GM12873 (cell line): ENCODE measurements at regions not wholly inside any gene's neighbourhood (a gene's known extent, or its start where the extent isn't known, plus 50 kb on each side); places are given as distances from the start of the nearest gene placed in this dataset.

Source experiments
- CTCF ChIP-seq: IDR thresholded peaks from 2 replicates; pipeline ENCODE4 v1.5.1; 2012; ENCODE audit warnings: low read depth, mild to moderate bottlenecking, moderate library complexity, low read length, control low read depth; ENCODE audit not compliant: insufficient read depth; ENCODE audit errors: missing control alignments

GRCh38 chr14:38951451-38951850, 151.6 kb downstream of the SEC23A start:
- no peak for TF ChIP-seq CTCF

- TF ChIP-seq CTCF = no peak
Measured at GRCh38 chr14:38950676-38951075, 152.4 kb downstream of the SEC23A start.

GRCh38 chr14:38948576-38948975, 154.5 kb downstream of the SEC23A start:
- TF ChIP-seq CTCF = no peak

- TF ChIP-seq CTCF = no peak
Measured at GRCh38 chr14:38948171-38948570, 154.9 kb downstream of the SEC23A start.

GRCh38 chr14:38947343-38947742, 155.7 kb downstream of the SEC23A start:
- no peak for TF ChIP-seq CTCF

GRCh38 chr14:38944691-38945090, 158.3 kb downstream of the SEC23A start:
- TF ChIP-seq CTCF = no peak

- TF ChIP-seq CTCF = no peak
Measured at GRCh38 chr14:38941488-38941887, 161.5 kb downstream of the SEC23A start.
